RWPE2 (cell line): ENCODE measurements at regions not wholly inside any gene's neighbourhood (a gene's known extent, or its start where the extent isn't known, plus 50 kb on each side); places are given as distances from the start of the nearest gene placed in this dataset.
A peak's percentile ranks its signal among the peaks of the same experiment; 100 is the strongest.

Experiments
- ATAC-seq: fragments of 200-7000 bp; cut with Tn5 transposase; 3 replicates; pipeline ENCODE4 v1.9.1; 2021; ENCODE audit warnings: low read depth
- DNase-seq: peaks from one replicate; pipeline ENCODE4 v3.0.0-alpha.2; 2020; ENCODE audit warnings: low spot score
- H3K27ac ChIP-seq: fragments of 450-650 bp; 2 replicates; pipeline ENCODE4 v1.5.1; 2017; ENCODE audit warnings: mild to moderate bottlenecking; ENCODE audit not compliant: poor library complexity, severe bottlenecking
- H3K27me3 ChIP-seq: fragments of 250-450 bp; sonication (Bioruptor Pico); 2 replicates; pipeline ENCODE4 v1.5.1; 2021; ENCODE audit warnings: mild to moderate bottlenecking, moderate library complexity; ENCODE audit not compliant: insufficient read depth, poor library complexity, severe bottlenecking
- H3K36me3 ChIP-seq: fragments of 250-450 bp; sonication (Bioruptor Pico); 2 replicates; pipeline ENCODE4 v1.5.1; 2020; ENCODE audit warnings: low read depth, mild to moderate bottlenecking, moderate library complexity
- H3K4me1 ChIP-seq: fragments of 250-450 bp; sonication (Bioruptor Pico); 2 replicates; pipeline ENCODE4 v1.5.1; 2021; ENCODE audit warnings: mild to moderate bottlenecking, moderate library complexity; ENCODE audit not compliant: insufficient read depth, poor library complexity, severe bottlenecking
- H3K4me3 ChIP-seq: fragments of 250-450 bp; sonication (Bioruptor Pico); 2 replicates; pipeline ENCODE4 v1.5.1; 2021; ENCODE audit warnings: mild to moderate bottlenecking, moderate library complexity; ENCODE audit not compliant: severe bottlenecking
- H3K9me3 ChIP-seq: fragments of 250-450 bp; sonication (Bioruptor Pico); 2 replicates; pipeline ENCODE4 v1.5.1; 2021; ENCODE audit warnings: mild to moderate bottlenecking, moderate library complexity; ENCODE audit not compliant: severe bottlenecking
- TF ChIP-seq, protein P1 (sequence below): fragments of 450-650 bp; IDR thresholded peaks from one replicate; pipeline ENCODE4 v1.5.1; 2017; ENCODE audit warnings: mild to moderate bottlenecking, moderate library complexity; ENCODE audit not compliant: poor library complexity, severe bottlenecking

DNA sequence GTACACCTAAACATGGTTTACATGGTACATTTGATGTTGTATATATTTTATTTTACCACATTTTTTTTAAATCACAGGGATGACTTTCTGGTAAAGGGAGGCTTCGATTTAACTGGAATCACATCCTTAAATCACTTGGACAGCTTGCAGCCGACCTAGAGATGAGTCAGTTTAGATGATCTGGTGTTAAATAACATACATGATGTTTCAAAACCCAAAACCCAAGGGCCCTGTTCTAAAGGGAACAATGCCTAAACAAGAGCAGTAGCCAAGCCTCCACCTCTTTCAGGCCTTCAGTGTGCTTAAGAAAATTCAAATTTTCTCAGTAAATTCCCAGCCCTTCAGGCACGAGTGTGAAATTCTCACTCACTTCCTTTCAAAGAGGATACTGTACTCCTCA lies 108.8 kb downstream of the WT1 start:
- DNase-seq = no peak
- no peaks in the 10 kb centered on the region for H3K4me1 ChIP-seq

DNA sequence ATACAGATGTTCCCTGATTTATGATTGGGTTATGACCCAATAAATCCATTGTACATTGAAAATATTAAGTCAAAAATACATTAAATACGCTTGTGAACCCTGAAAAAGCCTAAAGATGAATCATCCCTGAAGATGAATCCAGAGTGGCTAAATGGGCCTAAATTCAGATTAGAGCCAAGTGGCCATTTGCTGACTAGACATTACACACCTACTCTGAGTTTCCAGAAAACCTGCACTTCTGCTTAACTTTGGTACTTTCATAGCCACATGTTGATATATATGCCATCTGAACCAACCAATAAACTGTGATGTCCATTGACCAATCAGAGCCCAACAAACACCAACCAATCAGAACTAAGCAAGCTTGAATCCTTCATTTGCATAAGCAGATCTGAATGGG lies 106.9 kb downstream of the WT1 start:
- DNase-seq (no peak), ATAC-seq (no peak)
- Histone ChIP-seq H3K27ac (no peak overlapping the region), H3K36me3 (no peaks in the 10 kb centered on the region), H3K4me3 (no peak overlapping the region), H3K4me1 (no peaks in the 10 kb centered on the region), H3K27me3 (no peaks in the 10 kb centered on the region), H3K9me3 (no peaks in the 10 kb centered on the region)
- TF ChIP-seq, protein P1, sequence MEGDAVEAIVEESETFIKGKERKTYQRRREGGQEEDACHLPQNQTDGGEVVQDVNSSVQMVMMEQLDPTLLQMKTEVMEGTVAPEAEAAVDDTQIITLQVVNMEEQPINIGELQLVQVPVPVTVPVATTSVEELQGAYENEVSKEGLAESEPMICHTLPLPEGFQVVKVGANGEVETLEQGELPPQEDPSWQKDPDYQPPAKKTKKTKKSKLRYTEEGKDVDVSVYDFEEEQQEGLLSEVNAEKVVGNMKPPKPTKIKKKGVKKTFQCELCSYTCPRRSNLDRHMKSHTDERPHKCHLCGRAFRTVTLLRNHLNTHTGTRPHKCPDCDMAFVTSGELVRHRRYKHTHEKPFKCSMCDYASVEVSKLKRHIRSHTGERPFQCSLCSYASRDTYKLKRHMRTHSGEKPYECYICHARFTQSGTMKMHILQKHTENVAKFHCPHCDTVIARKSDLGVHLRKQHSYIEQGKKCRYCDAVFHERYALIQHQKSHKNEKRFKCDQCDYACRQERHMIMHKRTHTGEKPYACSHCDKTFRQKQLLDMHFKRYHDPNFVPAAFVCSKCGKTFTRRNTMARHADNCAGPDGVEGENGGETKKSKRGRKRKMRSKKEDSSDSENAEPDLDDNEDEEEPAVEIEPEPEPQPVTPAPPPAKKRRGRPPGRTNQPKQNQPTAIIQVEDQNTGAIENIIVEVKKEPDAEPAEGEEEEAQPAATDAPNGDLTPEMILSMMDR = no peak

More for the DNA sequence above, 108.8 kb downstream of the WT1 start:
- Histone ChIP-seq H3K27me3 (no peaks in the 10 kb centered on the region), H3K27ac (no peak overlapping the region), H3K4me3 (no peak overlapping the region), H3K36me3 (no peaks in the 10 kb centered on the region), H3K9me3 (no peaks in the 10 kb centered on the region)
- no peak for ATAC-seq
- TF ChIP-seq, protein P1 = no peak

DNA sequence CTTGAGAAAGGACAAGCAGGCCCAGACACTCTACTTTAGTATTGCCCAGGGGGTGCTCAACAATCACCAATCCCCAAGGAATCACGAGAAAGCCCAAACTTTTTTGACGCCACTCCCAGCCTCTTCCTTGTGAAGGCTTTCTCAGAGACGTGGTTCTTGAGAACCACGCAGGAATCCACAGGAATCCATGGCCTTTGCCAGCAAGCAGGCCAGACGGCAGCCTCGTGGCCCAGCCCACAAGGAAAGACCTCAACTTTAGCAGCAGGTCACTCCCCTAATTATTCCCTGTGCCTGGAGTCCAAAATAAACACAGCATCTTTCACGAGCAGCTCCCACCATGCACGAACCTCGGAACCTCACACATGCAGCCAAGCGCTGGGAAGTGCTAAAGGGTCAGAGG lies 104.2 kb downstream of the WT1 start:
- no peaks in the 10 kb centered on the region for H3K36me3 ChIP-seq
- H3K27me3 ChIP-seq = no peaks in the 10 kb centered on the region
- no peaks in the 10 kb centered on the region for H3K4me1 ChIP-seq
- H3K4me3 ChIP-seq = no peak overlapping the region
- ATAC-seq (no peak), DNase-seq (no peak)
- no peaks in the 10 kb centered on the region for H3K9me3 ChIP-seq
- TF ChIP-seq, protein P1 = no peak
- H3K27ac ChIP-seq = no peak overlapping the region

DNA sequence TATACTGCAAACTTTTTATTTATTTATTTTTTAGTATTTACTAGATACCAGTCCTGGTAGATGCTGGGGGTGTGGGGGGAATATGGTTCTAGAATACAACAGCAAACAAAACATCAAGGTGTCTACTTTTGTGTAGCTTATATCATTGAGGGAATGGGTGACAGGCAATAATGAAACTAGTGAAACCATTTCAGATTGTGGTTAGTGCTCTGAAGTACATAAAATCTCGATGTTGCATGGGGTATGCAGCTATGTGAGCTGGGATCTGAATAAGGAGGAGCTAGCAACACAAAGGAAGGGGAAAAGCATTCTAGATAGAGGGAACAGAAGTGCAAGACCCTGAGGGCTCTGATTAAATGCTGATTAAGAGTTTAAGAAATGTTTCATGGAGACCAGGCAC lies 103.5 kb downstream of the WT1 start:
- H3K4me1 ChIP-seq = no peaks in the 10 kb centered on the region
- H3K36me3 ChIP-seq = no peaks in the 10 kb centered on the region
- DNase-seq (no peak), ATAC-seq (no peak)
- TF ChIP-seq, protein P1 = no peak
- no peak overlapping the region for H3K4me3 ChIP-seq
- no peak overlapping the region for H3K27ac ChIP-seq
- H3K9me3 ChIP-seq = no peaks in the 10 kb centered on the region
- H3K27me3 ChIP-seq = no peaks in the 10 kb centered on the region

DNA sequence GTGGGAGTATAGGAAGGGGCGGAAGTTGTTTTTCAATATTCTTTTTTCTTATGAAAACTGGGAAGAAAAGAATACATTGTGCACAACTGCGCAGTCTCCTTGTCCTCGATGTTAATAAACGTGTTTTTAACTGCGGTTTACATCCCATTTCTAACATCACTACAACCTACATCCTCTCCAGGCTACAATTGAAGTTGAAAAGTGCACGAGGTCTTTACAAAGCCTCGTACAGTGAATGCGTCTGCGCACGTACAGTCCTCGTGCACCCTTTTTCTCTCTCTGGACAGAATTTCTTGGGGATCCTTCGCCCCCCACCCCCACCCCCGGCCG lies 102.4 kb downstream of the WT1 start:
- no peaks in the 10 kb centered on the region for H3K9me3 ChIP-seq
- no peak overlapping the region for H3K4me3 ChIP-seq
- DNase-seq (no peak), ATAC-seq (peak; percentile 21; the same call in 1 of the 3 replicates)
- H3K4me1 ChIP-seq = no peaks in the 10 kb centered on the region
- TF ChIP-seq, protein P1 = no peak
- H3K27me3 ChIP-seq = no peaks in the 10 kb centered on the region
- H3K36me3 ChIP-seq = no peaks in the 10 kb centered on the region
- H3K27ac ChIP-seq = no peak overlapping the region
